WTC11 (cell line): ENCODE measurements at regions not wholly inside any gene's neighbourhood (a gene's known extent, or its start where the extent isn't known, plus 50 kb on each side); places are given as distances from the start of the nearest gene placed in this dataset.

Experiments
- ATAC-seq: fragments of 200-7000 bp; cut with Tn5 transposase; 2 replicates; pipeline ENCODE4 v1.10.0; 2021; ENCODE audit warnings: mild to moderate bottlenecking, moderate library complexity
- CTCF ChIA-PET: fragments of 300-600 bp; sonication (Branson Sonifier 250); formaldehyde crosslinking; loops from one replicate; lab custom pipeline; 2021; ENCODE audit warnings: antibody characterized with exemption; lab: Charles Lee
- POLR2A ChIA-PET: fragments of 350-600 bp; sonication (Branson Sonifier 250); formaldehyde crosslinking; loops from one replicate; lab custom pipeline; 2021; ENCODE audit warnings: antibody characterized with exemption; lab: Charles Lee
- DNase-seq: peaks from one replicate; pipeline ENCODE4 v3.0.0; 2021; ENCODE audit warnings: low spot score
- H3K27ac Mint-ChIP-seq: 2 replicates; pipeline ENCODE4 v1.8.0; 2021; ENCODE audit warnings: mixed read lengths
- H3K27me3 Mint-ChIP-seq: 2 replicates; pipeline ENCODE4 v1.8.0; 2021; ENCODE audit warnings: low read depth, mild to moderate bottlenecking, moderate library complexity, mixed read lengths
- H3K36me3 Mint-ChIP-seq: 2 replicates; pipeline ENCODE4 v1.8.0; 2021; ENCODE audit warnings: mixed read lengths
- H3K4me1 Mint-ChIP-seq: 2 replicates; pipeline ENCODE4 v1.8.0; 2022; ENCODE audit warnings: mixed read lengths
- H3K4me3 Mint-ChIP-seq: 2 replicates; pipeline ENCODE4 v1.8.0; 2021; ENCODE audit warnings: mild to moderate bottlenecking, moderate library complexity, mixed read lengths
- H3K9me3 Mint-ChIP-seq: 2 replicates; pipeline ENCODE4 v1.8.0; 2021; ENCODE audit warnings: mixed read lengths
- CBFB ChIP-seq: sonication (generic); formaldehyde crosslinking; IDR thresholded peaks from 2 replicates; pipeline ENCODE4 v1.8.1; 2022; ENCODE audit warnings: mild to moderate bottlenecking, low read depth, missing genetic modification reagents
- CREB1 ChIP-seq: sonication (generic); formaldehyde crosslinking; IDR thresholded peaks from 2 replicates; pipeline ENCODE4 v1.8.0; 2023; ENCODE audit warnings: mild to moderate bottlenecking, missing genetic modification reagents
- ELF4 ChIP-seq: sonication (generic); formaldehyde crosslinking; IDR thresholded peaks from 2 replicates; pipeline ENCODE4 v1.8.1; 2022; ENCODE audit warnings: low read depth, mild to moderate bottlenecking, moderate library complexity, missing genetic modification reagents
- ESRRA ChIP-seq: sonication (generic); formaldehyde crosslinking; IDR thresholded peaks from 2 replicates; pipeline ENCODE4 v1.8.1; 2022; ENCODE audit warnings: mild to moderate bottlenecking, missing genetic modification reagents, borderline replicate concordance
- JAZF1 ChIP-seq: fragments of 250-450 bp; sonication (Bioruptor Pico); IDR thresholded peaks from 2 replicates; pipeline ENCODE4 v1.9.0; 2021; ENCODE audit warnings: moderate library complexity, mild to moderate bottlenecking, inconsistent platforms
- KAT7 ChIP-seq: sonication (generic); formaldehyde crosslinking; IDR thresholded peaks from 2 replicates; pipeline ENCODE4 v1.8.1; 2023; ENCODE audit warnings: missing genetic modification reagents, mild to moderate bottlenecking, borderline replicate concordance
- MYBL2 ChIP-seq: sonication (generic); formaldehyde crosslinking; IDR thresholded peaks from 2 replicates; pipeline ENCODE4 v1.8.1; 2023; ENCODE audit warnings: mild to moderate bottlenecking, moderate library complexity, missing genetic modification reagents
- NFE2L1 ChIP-seq: sonication (generic); formaldehyde crosslinking; IDR thresholded peaks from 2 replicates; pipeline ENCODE4 v1.8.1; 2023; ENCODE audit warnings: missing genetic modification reagents
- NR1H2 ChIP-seq: sonication (generic); formaldehyde crosslinking; IDR thresholded peaks from 2 replicates; pipeline ENCODE4 v1.9.0; 2021; ENCODE audit warnings: mild to moderate bottlenecking, moderate library complexity, missing genetic modification reagents
- RELA ChIP-seq: sonication (generic); formaldehyde crosslinking; IDR thresholded peaks from 2 replicates; pipeline ENCODE4 v1.8.1; 2022; ENCODE audit warnings: missing genetic modification reagents, mild to moderate bottlenecking, borderline replicate concordance
- RORB ChIP-seq: fragments of 250-450 bp; sonication (Bioruptor Pico); IDR thresholded peaks from 2 replicates; pipeline ENCODE4 v1.9.0; 2021; ENCODE audit warnings: mild to moderate bottlenecking
- SMAD4 ChIP-seq: sonication (generic); formaldehyde crosslinking; IDR thresholded peaks from 2 replicates; pipeline ENCODE4 v1.8.0; 2022; ENCODE audit warnings: mild to moderate bottlenecking, missing genetic modification reagents
- SP1 ChIP-seq: sonication (generic); formaldehyde crosslinking; conservative IDR thresholded peaks from 2 replicates; pipeline ENCODE4 v1.8.1; 2022; ENCODE audit warnings: missing genetic modification reagents
- STAT6 ChIP-seq: sonication (generic); formaldehyde crosslinking; conservative IDR thresholded peaks from 2 replicates; pipeline ENCODE4 v1.8.1; 2023; ENCODE audit warnings: mild to moderate bottlenecking, low read depth, missing genetic modification reagents, moderate library complexity
- TCF7 ChIP-seq: sonication (generic); formaldehyde crosslinking; IDR thresholded peaks from 2 replicates; pipeline ENCODE4 v1.8.0; 2022; ENCODE audit warnings: mild to moderate bottlenecking, low read depth, missing genetic modification reagents, moderate library complexity
- TP53 ChIP-seq: sonication (generic); formaldehyde crosslinking; IDR thresholded peaks from 2 replicates; pipeline ENCODE4 v1.8.1; 2023; ENCODE audit warnings: mild to moderate bottlenecking, missing genetic modification reagents
- USF2 ChIP-seq: sonication (generic); formaldehyde crosslinking; IDR thresholded peaks from 2 replicates; pipeline ENCODE4 v1.8.1; 2023; ENCODE audit warnings: mild to moderate bottlenecking, missing genetic modification reagents, moderate library complexity
- ZBTB21 ChIP-seq: sonication (generic); formaldehyde crosslinking; IDR thresholded peaks from 2 replicates; pipeline ENCODE4 v1.8.1; 2023; ENCODE audit warnings: mild to moderate bottlenecking, missing genetic modification reagents, borderline replicate concordance
- ZNF671 ChIP-seq: fragments of 250-450 bp; sonication (Bioruptor Pico); IDR thresholded peaks from 2 replicates; pipeline ENCODE4 v1.8.0; 2021; ENCODE audit warnings: mild to moderate bottlenecking
- ZSCAN18 ChIP-seq: fragments of 250-450 bp; sonication (Bioruptor Pico); IDR thresholded peaks from 2 replicates; pipeline ENCODE4 v2.1.2; 2022; ENCODE audit warnings: mild to moderate bottlenecking, moderate library complexity
- TF ChIP-seq, protein P1 (sequence below): sonication (generic); formaldehyde crosslinking; IDR thresholded peaks from 2 replicates; pipeline ENCODE4 v1.8.0; 2022; ENCODE audit warnings: mild to moderate bottlenecking, missing genetic modification reagents
- TF ChIP-seq, protein P2 (sequence below): sonication (generic); formaldehyde crosslinking; IDR thresholded peaks from 2 replicates; pipeline ENCODE4 v1.8.1; 2022; ENCODE audit warnings: mild to moderate bottlenecking, moderate library complexity, missing genetic modification reagents
- TF ChIP-seq, protein P3 (sequence below): sonication (generic); formaldehyde crosslinking; IDR thresholded peaks from 2 replicates; pipeline ENCODE4 v1.8.1; 2023; ENCODE audit warnings: mild to moderate bottlenecking, missing genetic modification reagents

GRCh38 chr2:44093970-44094369, 74.7 kb upstream of the PPM1B start:
- peaks cover 8% of the 10 kb centered on the region for H3K36me3 Mint-ChIP-seq
- no peak for ATAC-seq

DNA sequence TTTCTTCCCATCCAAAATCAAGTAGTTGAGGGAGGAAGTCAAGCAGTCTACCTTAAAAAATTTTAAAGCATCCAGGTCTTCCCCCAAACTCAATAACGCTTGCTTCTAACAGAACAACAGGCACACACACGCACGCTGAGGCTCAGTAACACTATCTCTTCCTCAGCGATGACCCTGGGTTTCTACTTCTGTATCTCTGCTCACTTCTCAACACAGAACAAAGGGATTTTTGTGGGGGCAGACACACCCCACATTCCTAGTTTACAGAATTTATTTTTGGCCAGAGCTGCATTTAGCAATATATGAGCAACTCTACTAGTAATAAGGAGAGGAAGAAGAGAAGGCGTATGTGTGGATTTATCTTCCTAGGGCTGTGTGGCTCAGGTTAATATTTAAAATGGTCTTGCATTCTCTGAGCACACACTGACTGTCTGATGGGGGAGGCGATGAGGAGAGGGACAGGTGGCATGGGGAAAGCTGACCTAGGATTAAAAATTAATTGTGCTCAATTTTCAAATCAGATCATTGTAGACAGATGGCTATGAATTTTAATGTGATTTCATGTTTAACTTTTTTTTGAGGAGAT, 71.3 kb upstream of the PPM1B start:
- Mint-ChIP-seq H3K4me3 (no peak overlapping the region), H3K27ac (no peak overlapping the region), H3K27me3 (no peaks in the 10 kb centered on the region; the same call in 1 of the 2 replicates), H3K4me1 (no peaks in the 10 kb centered on the region; the same call in 1 of the 2 replicates), H3K36me3 (peaks cover 8% of the 10 kb centered on the region), H3K9me3 (peaks cover 15% of the 10 kb centered on the region)
- ChIA-PET POLR2A (no interaction called here), CTCF (no interaction called here)
- no peak for DNase-seq
- TF ChIP-seq RORB (CRISPR knock-in tag) = no peak
- TF ChIP-seq, protein P1, sequence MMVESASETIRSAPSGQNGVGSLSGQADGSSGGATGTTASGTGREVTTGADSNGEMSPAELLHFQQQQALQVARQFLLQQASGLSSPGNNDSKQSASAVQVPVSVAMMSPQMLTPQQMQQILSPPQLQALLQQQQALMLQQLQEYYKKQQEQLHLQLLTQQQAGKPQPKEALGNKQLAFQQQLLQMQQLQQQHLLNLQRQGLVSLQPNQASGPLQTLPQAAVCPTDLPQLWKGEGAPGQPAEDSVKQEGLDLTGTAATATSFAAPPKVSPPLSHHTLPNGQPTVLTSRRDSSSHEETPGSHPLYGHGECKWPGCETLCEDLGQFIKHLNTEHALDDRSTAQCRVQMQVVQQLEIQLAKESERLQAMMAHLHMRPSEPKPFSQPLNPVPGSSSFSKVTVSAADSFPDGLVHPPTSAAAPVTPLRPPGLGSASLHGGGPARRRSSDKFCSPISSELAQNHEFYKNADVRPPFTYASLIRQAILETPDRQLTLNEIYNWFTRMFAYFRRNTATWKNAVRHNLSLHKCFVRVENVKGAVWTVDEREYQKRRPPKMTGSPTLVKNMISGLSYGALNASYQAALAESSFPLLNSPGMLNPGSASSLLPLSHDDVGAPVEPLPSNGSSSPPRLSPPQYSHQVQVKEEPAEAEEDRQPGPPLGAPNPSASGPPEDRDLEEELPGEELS = no peak
- TF ChIP-seq ELF4 (CRISPR knock-in tag) = no peak
- no peak for TF ChIP-seq RELA (CRISPR knock-in tag)
- TF ChIP-seq USF2 (CRISPR knock-in tag) = no peak
- TF ChIP-seq, protein P2, sequence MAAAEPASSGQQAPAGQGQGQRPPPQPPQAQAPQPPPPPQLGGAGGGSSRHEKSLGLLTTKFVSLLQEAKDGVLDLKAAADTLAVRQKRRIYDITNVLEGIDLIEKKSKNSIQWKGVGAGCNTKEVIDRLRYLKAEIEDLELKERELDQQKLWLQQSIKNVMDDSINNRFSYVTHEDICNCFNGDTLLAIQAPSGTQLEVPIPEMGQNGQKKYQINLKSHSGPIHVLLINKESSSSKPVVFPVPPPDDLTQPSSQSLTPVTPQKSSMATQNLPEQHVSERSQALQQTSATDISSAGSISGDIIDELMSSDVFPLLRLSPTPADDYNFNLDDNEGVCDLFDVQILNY = no peak
- no peak for TF ChIP-seq JAZF1
- no peak for TF ChIP-seq STAT6 (CRISPR knock-in tag)
- no peak for TF ChIP-seq CBFB (CRISPR knock-in tag)
- no peak for TF ChIP-seq SP1 (CRISPR knock-in tag)
- no peak for TF ChIP-seq SMAD4 (CRISPR knock-in tag)
- TF ChIP-seq MYBL2 (CRISPR knock-in tag) = no peak
- TF ChIP-seq, protein P3, sequence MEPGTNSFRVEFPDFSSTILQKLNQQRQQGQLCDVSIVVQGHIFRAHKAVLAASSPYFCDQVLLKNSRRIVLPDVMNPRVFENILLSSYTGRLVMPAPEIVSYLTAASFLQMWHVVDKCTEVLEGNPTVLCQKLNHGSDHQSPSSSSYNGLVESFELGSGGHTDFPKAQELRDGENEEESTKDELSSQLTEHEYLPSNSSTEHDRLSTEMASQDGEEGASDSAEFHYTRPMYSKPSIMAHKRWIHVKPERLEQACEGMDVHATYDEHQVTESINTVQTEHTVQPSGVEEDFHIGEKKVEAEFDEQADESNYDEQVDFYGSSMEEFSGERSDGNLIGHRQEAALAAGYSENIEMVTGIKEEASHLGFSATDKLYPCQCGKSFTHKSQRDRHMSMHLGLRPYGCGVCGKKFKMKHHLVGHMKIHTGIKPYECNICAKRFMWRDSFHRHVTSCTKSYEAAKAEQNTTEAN (CRISPR knock-in tag) = no peak
- no peak for TF ChIP-seq TP53 (CRISPR knock-in tag)
- no peak for TF ChIP-seq NR1H2 (CRISPR knock-in tag)
- no peak for TF ChIP-seq ESRRA (CRISPR knock-in tag)
- ATAC-seq = no peak

More at GRCh38 chr2:44093970-44094369, 74.7 kb upstream of the PPM1B start:
- Mint-ChIP-seq H3K4me3 (no peak overlapping the region), H3K4me1 (peaks cover 16% of the 10 kb centered on the region), H3K9me3 (peaks cover 17% of the 10 kb centered on the region), H3K27me3 (no peaks in the 10 kb centered on the region; the same call in 1 of the 2 replicates), H3K27ac (no peak overlapping the region)
- TF ChIP-seq ZSCAN18 = no peak
- no peak for TF ChIP-seq ZNF671 (CRISPR knock-in tag)
- no peak for TF ChIP-seq ZBTB21 (CRISPR knock-in tag)
- TF ChIP-seq TCF7 (CRISPR knock-in tag) = no peak
- no peak for TF ChIP-seq CREB1 (CRISPR knock-in tag)
- TF ChIP-seq NFE2L1 (CRISPR knock-in tag) = no peak
- no peak for TF ChIP-seq USF2 (CRISPR knock-in tag)
- no peak for TF ChIP-seq KAT7 (CRISPR knock-in tag)
- TF ChIP-seq ESRRA (CRISPR knock-in tag) = no peak
- DNase-seq = no peak
- CTCF ChIA-PET = no interaction called here
- POLR2A ChIA-PET = no interaction called here
